CD14-positive monocyte (primary cell): ENCODE measurements at regions not wholly inside any gene's neighbourhood (a gene's known extent, or its start where the extent isn't known, plus 50 kb on each side); places are given as distances from the start of the nearest gene placed in this dataset.
"Not testable (repeated sequence)": the region's sequence is repeated elsewhere in the genome, so short reads cannot be mapped to it uniquely, and the experiment has no call there.

ENCODE experiments used
- DNase-seq, 3 donors: peaks; one replicate each; pipeline ENCODE4 v3.0.0-alpha.2; 2011 to 2022
- H2AFZ ChIP-seq: 2 replicates; pipeline ENCODE4 v1.6.0; 2012; ENCODE audit warnings: mild to moderate bottlenecking, low read depth, low read length, inconsistent platforms; ENCODE audit not compliant: insufficient read depth, poor library complexity, severe bottlenecking
- H3K27ac ChIP-seq, 2 donors: 1 replicate in 1 of 2; 2 replicates in 1 of 2; pipeline ENCODE4 v1.5.1; 2012 to 2013; ENCODE audit warnings: low read length in 2 of 2, control low read depth in 1 of 2, inconsistent platforms in 1 of 2, low read depth in 1 of 2, mild to moderate bottlenecking in 1 of 2
- H3K27me3 ChIP-seq, 2 donors: one replicate each; pipeline versions ENCODE4 v1.6.0 to v1.6.1; 2011 to 2013; ENCODE audit warnings: low read length in 2 of 2; ENCODE audit not compliant: control insufficient read depth in 2 of 2, insufficient read depth in 2 of 2
- H3K36me3 ChIP-seq, 2 donors: replicated peaks in 1 of 2; 1 replicate in 1 of 2; 2 replicates in 1 of 2; pipeline versions ENCODE4 v1.5.1 to v1.6.1; 2012 to 2013; ENCODE audit warnings: low read length in 2 of 2, control low read depth in 1 of 2, inconsistent platforms in 1 of 2, mild to moderate bottlenecking in 1 of 2; ENCODE audit not compliant: insufficient read depth in 2 of 2, control insufficient read depth in 1 of 2
- H3K4me1 ChIP-seq, 2 donors: 1 replicate in 1 of 2; 2 replicates in 1 of 2; pipeline versions ENCODE4 v1.5.1 to v1.6.1; 2012 to 2013; ENCODE audit warnings: low read length in 2 of 2, control low read depth in 1 of 2, inconsistent platforms in 1 of 2, mild to moderate bottlenecking in 1 of 2, moderate library complexity in 1 of 2; ENCODE audit not compliant: insufficient read depth in 2 of 2, control insufficient read depth in 1 of 2
- H3K4me2 ChIP-seq: replicated peaks from 2 replicates; pipeline ENCODE3; 2012; ENCODE audit warnings: low read length, moderate library complexity, mild to moderate bottlenecking; ENCODE audit not compliant: poor library complexity, severe bottlenecking; ENCODE audit errors: extremely low read depth
- H3K4me3 ChIP-seq, 3 experiments: fragments of 200-600 bp in 1 of 3; sonication (generic) in 1 of 3; replicated peaks in 1 of 3; 1 replicate in 2 of 3; 2 replicates in 1 of 3; pipeline ENCODE4 v1.5.1; 2011 to 2013; ENCODE audit warnings: low read length in 3 of 3, mild to moderate bottlenecking in 3 of 3, control low read depth in 2 of 3, low read depth in 2 of 3, inconsistent platforms in 1 of 3, moderate library complexity in 1 of 3
- H3K79me2 ChIP-seq: 2 replicates; pipeline ENCODE4 v1.6.0; 2012; ENCODE audit warnings: mild to moderate bottlenecking, control low read depth, inconsistent platforms, low read length, moderate library complexity; ENCODE audit not compliant: insufficient read depth
- H3K9ac ChIP-seq: 2 replicates; pipeline ENCODE4 v1.6.0; 2017; ENCODE audit warnings: low read length, mild to moderate bottlenecking; ENCODE audit not compliant: insufficient read depth, poor library complexity, severe bottlenecking
- H3K9me3 ChIP-seq, 2 donors: replicated peaks in 1 of 2; 1 replicate in 1 of 2; 2 replicates in 1 of 2; pipeline versions ENCODE4 v1.5.1 to v1.6.1; 2012 to 2013; ENCODE audit warnings: low read length in 2 of 2, control low read depth in 1 of 2; ENCODE audit not compliant: control insufficient read depth in 1 of 2, insufficient read depth in 1 of 2
- H4K20me1 ChIP-seq: 2 replicates; pipeline ENCODE4 v1.6.0; 2012; ENCODE audit warnings: mild to moderate bottlenecking, low read length, control low read depth, moderate library complexity; ENCODE audit not compliant: insufficient read depth
- H3K27ac Mint-ChIP-seq, 7 donors: one replicate each; pipeline ENCODE4 v1.8.0; 2020; ENCODE audit warnings: mild to moderate bottlenecking in 7 of 7, mixed read lengths in 7 of 7, moderate library complexity in 6 of 7, inconsistent platforms in 2 of 7
- H3K27me3 Mint-ChIP-seq, 3 donors: one replicate each; pipeline ENCODE4 v1.8.0; 2021 to 2022; ENCODE audit warnings: low read depth in 3 of 3, mild to moderate bottlenecking in 3 of 3, mixed read lengths in 3 of 3, moderate library complexity in 3 of 3, inconsistent platforms in 1 of 3
- H3K36me3 Mint-ChIP-seq, 2 donors: one replicate each; pipeline ENCODE4 v1.8.0; 2020; ENCODE audit warnings: mixed read lengths in 2 of 2, inconsistent platforms in 1 of 2, mild to moderate bottlenecking in 1 of 2
- H3K4me1 Mint-ChIP-seq: one replicate; pipeline ENCODE4 v1.8.0; 2020; ENCODE audit warnings: mild to moderate bottlenecking, mixed read lengths
- H3K4me3 Mint-ChIP-seq, 2 donors: one replicate each; pipeline ENCODE4 v1.8.0; 2020; ENCODE audit warnings: mild to moderate bottlenecking in 2 of 2, mixed read lengths in 2 of 2, moderate library complexity in 1 of 2
- H3K9me3 Mint-ChIP-seq, 7 donors: one replicate each; pipeline ENCODE4 v1.8.0; 2020 to 2022; ENCODE audit warnings: mixed read lengths in 7 of 7, mild to moderate bottlenecking in 6 of 7, moderate library complexity in 6 of 7, inconsistent platforms in 2 of 7
- WGBS: methylation state at CpG from one replicate; pipeline ENCODE4 v1.1.5; 2013; ENCODE audit warnings: missing lambda C conversion rate; ENCODE audit not compliant: insufficient coverage; 5-methylcytosine and 5-hydroxymethylcytosine counted together
- intact Hi-C, 2 donors: fragments of 100-400 bp; cut with micrococcal nuclease; formaldehyde crosslinking; loops; one replicate each; pipeline versions ENCODE4 v1.15.0 to v1.15.1; 2023

DNA sequence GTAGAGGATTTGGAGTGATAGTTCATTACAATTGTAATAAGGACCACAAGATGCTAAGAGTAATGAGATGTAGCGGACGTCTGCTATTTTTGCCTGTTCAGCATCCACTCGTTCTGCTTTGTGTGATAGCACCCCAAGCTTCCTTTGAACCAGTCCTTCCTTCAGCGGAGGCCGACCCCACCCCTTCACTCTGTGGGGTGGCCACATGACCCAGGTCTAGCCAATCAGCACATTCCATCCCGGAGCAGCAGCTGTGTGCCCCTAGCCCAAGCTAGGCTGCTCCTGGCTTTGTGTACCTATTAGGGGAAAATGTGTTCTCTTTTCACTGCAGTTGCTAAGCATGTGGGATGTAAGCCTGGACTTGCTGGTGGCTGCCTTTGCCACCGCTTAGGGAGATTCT, 111.8 kb upstream of the CRYM start:
- H3K9me3 ChIP-seq, H3K4me3 ChIP-seq, intact Hi-C loops, H3K27me3 ChIP-seq, H3K36me3 ChIP-seq, H3K36me3 Mint-ChIP-seq, H3K27ac ChIP-seq, H3K9me3 Mint-ChIP-seq, H3K4me1 Mint-ChIP-seq, H3K27ac Mint-ChIP-seq, H3K4me2 ChIP-seq, H3K79me2 ChIP-seq, H4K20me1 ChIP-seq, DNase-seq, H2AFZ ChIP-seq, H3K27me3 Mint-ChIP-seq, H3K9ac ChIP-seq, H3K4me3 Mint-ChIP-seq, H3K4me1 ChIP-seq: not testable (repeated sequence)
- no CpG with 5 or more reads among the region's 7 CpGs for WGBS

- H3K27me3 Mint-ChIP-seq, H3K27ac ChIP-seq, H3K4me3 Mint-ChIP-seq, H3K4me1 ChIP-seq, intact Hi-C loops, H2AFZ ChIP-seq, H3K79me2 ChIP-seq, H3K4me1 Mint-ChIP-seq, H3K36me3 ChIP-seq, H3K4me3 ChIP-seq, H3K36me3 Mint-ChIP-seq, H3K4me2 ChIP-seq, H3K9me3 ChIP-seq, H3K9me3 Mint-ChIP-seq, H4K20me1 ChIP-seq, H3K27ac Mint-ChIP-seq, H3K27me3 ChIP-seq, DNase-seq, H3K9ac ChIP-seq: not testable (repeated sequence)
- WGBS = no CpG with 5 or more reads among the region's 3 CpGs
These were observed 109.7 kb upstream of the CRYM start for GRCh38 chr16:21387757-21388156.

- H4K20me1 ChIP-seq, H3K4me3 Mint-ChIP-seq, intact Hi-C loops: not testable (repeated sequence)
These were observed 108.3 kb upstream of the CRYM start for GRCh38 chr16:21386201-21386915.

DNA sequence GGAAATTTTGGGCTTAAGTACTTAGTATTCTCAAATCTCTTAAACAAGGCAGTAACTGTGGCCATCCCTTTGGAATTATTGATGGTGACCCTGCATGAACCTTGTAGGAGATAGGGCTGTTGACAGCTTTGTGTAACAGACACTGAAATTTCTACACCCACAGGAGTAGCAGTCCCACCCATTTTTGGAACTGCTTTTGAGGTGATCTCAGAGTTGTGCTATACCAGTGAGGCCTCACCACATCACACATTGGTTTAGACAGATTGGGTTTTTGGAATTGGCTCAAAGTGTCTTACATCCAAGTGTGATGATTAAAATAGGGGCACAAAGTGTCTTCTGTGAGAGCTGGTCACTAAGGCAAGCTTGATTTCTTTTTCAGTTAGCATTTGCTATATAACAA, 105.6 kb upstream of the CRYM start:
- H3K36me3 Mint-ChIP-seq, intact Hi-C loops, H3K4me3 Mint-ChIP-seq, H3K27me3 ChIP-seq, DNase-seq, H3K27ac ChIP-seq, H3K4me1 Mint-ChIP-seq, H2AFZ ChIP-seq, H3K79me2 ChIP-seq, H3K4me3 ChIP-seq, H3K36me3 ChIP-seq, H3K9ac ChIP-seq, H3K4me2 ChIP-seq, H4K20me1 ChIP-seq, H3K9me3 ChIP-seq, H3K4me1 ChIP-seq, H3K27ac Mint-ChIP-seq, H3K27me3 Mint-ChIP-seq, H3K9me3 Mint-ChIP-seq: not testable (repeated sequence)

More at GRCh38 chr16:21386201-21386915, 108.3 kb upstream of the CRYM start:
- H3K79me2 ChIP-seq, H3K27ac Mint-ChIP-seq, H3K27me3 ChIP-seq, H3K4me1 Mint-ChIP-seq, H3K27me3 Mint-ChIP-seq, H3K4me3 ChIP-seq, H3K4me1 ChIP-seq, H3K9ac ChIP-seq, H3K36me3 Mint-ChIP-seq, H2AFZ ChIP-seq, H3K27ac ChIP-seq, H3K36me3 ChIP-seq, H3K4me2 ChIP-seq, H3K9me3 ChIP-seq, DNase-seq, H3K9me3 Mint-ChIP-seq: not testable (repeated sequence)
- no CpG with 5 or more reads among the region's 5 CpGs for WGBS
